Right hindlimb (tissue), 1 donor: ENCODE measurements at regions not wholly inside any gene's neighbourhood (a gene's known extent, or its start where the extent isn't known, plus 50 kb on each side); places are given as distances from the start of the nearest gene placed in this dataset.

Experiments
- DNase-seq: peaks from one replicate; pipeline ENCODE4 v3.0.0-alpha.2; 2018

DNA sequence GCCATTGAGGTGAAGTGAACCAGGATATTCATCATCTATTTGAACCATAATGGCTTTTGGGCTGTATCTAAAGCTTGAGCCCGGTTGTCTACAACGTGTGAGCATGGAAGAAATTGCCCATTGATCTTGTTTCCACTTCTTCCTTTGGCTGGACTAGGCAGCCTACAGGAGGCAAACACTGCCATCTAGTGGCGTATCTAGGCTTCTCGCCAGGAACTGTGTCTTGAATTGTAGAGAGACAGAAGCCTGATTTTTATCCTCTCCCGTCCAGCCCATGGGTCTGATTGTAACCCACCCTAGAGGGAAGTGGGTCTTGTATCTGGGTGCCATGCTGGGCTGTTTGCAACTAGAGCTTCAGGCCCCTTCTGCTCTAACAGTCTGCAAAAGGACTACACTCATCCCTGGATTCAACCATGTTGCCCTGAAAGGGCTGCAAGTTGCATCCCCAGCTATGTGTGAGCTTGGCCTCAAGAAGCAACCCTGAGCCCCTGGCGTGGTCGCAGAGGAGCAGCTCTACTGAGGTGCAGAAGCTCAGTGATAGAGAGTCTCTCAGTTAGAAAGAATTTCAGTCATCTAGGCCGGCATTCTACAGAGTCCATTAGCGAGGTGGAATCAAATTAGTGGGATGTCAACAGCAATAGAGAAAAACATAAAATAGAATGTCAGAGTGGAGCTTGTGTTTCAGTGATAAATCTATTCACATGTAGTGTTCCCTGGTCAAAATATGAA, 170.2 kb upstream of the UMPS start:
- peak; percentile 76 for DNase-seq

GRCh38 chr3:124560666-124561215, 169.5 kb upstream of the UMPS start:
- DNase-seq: no peak

- no peak for DNase-seq
Observed at GRCh38 chr3:124562769-124563168, 167.5 kb upstream of the UMPS start.

- no peak for DNase-seq
Observed at GRCh38 chr3:124563376-124563775, 166.9 kb upstream of the UMPS start.

DNA sequence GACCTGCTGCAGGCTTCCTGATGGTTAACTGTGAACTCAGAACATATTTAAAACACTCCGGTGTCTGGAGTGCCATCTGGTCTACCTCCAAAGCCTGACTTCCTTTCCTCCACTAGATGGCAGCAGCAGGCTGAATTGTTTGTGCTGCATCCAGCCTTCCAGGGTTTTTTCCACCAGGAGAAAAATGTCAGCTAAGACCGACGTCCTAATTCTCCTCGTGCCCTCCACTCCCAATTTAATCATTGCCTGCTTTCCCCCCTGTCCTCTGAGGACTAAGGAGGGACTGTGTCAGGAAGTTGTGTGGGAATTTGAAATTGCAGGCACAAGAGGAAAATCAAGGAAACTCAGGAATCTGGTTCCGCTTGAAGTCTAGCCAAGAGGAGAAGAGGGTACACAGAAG, 165.2 kb upstream of the UMPS start:
- peak; percentile 84 for DNase-seq

DNA sequence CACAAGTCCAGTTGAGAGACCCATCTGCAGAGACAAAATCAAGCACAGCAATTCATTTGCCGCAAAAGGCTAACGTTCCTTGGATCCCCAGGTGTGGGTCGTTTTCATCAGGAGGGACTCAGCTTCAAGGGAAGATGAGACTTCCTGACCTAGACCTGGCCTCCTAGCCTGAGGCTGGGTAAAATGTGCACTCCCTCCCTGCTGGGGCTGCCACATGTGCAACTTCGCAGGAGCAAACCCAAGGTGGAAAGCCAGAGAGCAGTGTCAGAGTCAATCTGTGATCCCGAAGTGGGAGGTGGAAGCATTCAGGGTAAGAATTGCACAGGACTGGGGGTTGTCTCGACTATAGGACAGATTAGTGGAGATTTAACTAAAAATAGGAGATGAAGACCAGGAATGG, 164.7 kb upstream of the UMPS start:
- DNase-seq: no peak

- no peak for DNase-seq
Observed at GRCh38 chr3:124566701-124567100, 163.6 kb upstream of the UMPS start.

- DNase-seq: no peak
Observed at GRCh38 chr3:124567179-124567578, 163.1 kb upstream of the UMPS start.

DNA sequence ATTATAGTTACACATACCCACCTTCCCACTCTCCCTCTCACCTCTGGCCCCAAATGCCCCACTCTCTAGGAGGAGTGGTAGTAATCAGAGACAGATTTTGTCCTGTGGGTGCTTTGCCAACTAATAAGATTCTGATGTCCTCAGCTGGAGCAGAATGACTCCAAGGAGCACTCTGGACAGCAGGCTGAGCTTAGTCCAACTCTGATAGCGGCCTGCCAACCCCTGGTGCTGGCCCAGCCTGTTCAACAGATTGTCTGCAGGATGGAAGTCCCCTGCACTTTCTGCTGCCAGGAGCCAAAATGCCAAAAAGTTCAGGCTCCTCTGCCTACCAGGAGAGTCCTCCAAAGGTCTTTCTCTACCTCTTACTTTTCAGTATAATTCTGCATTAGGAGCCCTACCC, 160.5 kb upstream of the UMPS start:
- DNase-seq: no peak

- DNase-seq: no peak
Observed at GRCh38 chr3:124570232-124570631, 160.0 kb upstream of the UMPS start.

- DNase-seq: no peak
Observed at GRCh38 chr3:124572851-124573405, 157.3 kb upstream of the UMPS start.

DNA sequence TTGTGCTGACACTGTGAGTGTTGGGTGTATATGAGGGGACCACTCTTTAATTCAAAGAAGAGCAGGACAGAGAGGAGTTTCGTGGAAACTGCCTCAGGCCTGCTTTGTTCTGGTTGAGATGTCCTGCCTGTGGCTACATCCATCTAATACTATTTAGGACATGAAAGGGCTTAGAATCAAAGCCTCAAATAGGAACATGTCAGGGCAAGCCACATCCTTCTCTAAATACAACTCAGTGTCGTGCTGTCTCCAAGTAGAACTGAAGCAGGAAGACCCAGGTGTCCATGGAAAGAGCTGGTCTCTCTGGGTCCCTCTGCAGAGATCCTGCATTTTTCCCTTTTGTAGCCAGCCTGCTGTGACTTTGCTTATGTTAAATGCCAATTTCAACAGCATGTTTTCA, 156.2 kb upstream of the UMPS start:
- DNase-seq: no peak

- no peak for DNase-seq
Observed at GRCh38 chr3:124576565-124577493, 153.4 kb upstream of the UMPS start.

GRCh38 chr3:124577494-124578167, 152.6 kb upstream of the UMPS start:
- no peak for DNase-seq

DNA sequence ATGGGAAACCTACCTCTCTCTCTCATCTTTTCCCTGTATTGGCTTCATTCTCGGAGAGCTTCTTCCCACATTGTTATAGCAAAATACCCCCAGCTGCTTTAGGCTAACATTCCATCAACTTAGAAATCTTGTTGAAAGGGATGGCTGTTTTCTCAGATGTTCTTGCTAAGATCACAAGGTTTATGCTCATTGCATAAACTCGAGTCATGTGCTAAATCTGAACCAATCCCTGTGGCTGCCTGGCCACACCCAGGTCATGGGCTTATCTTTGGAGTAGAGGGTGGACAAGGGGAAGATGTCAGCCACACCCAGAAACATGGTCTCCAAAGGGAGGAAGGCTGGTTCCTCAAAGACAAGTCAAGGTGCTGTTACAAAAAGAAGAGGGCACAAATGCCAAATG, 150.6 kb upstream of the UMPS start:
- no peak for DNase-seq

DNA sequence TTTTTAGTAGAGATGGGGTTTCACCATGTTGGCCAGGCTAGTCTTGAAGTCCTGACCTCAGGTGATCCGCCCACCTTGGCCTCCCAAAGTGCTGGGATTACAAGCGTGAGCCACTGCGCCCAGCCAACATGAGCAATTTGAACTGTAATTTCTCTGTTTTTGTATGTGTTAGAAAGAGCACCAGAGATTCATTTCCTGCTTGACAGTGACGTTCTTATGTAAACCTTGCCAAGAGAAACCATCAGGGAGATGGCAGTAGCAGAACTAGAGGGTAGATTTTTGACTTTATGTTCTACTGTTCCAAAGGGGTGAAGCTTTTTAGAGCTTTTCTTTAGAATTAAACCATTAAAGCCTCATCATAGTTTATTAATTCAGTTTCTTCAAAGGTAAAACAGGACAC, 148.1 kb upstream of the UMPS start:
- DNase-seq: no peak

GRCh38 chr3:124582621-124583395, 147.4 kb upstream of the UMPS start:
- DNase-seq: no peak

DNA sequence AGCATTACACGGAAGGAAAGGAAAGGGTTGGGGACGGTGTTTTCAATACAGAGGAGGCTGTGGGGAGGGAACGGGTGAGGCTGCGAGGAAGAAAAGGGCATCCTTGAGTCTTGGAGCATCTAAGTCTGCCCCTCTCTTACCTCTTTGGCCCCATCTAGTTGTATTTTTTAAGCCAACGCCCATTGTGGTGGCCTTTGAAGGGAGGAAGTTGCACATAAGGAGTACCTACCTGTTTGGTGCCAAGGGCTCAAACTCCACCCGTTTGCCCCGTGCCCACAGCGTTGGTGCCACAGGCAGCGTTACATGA, 146.1 kb upstream of the UMPS start:
- DNase-seq: no peak

DNA sequence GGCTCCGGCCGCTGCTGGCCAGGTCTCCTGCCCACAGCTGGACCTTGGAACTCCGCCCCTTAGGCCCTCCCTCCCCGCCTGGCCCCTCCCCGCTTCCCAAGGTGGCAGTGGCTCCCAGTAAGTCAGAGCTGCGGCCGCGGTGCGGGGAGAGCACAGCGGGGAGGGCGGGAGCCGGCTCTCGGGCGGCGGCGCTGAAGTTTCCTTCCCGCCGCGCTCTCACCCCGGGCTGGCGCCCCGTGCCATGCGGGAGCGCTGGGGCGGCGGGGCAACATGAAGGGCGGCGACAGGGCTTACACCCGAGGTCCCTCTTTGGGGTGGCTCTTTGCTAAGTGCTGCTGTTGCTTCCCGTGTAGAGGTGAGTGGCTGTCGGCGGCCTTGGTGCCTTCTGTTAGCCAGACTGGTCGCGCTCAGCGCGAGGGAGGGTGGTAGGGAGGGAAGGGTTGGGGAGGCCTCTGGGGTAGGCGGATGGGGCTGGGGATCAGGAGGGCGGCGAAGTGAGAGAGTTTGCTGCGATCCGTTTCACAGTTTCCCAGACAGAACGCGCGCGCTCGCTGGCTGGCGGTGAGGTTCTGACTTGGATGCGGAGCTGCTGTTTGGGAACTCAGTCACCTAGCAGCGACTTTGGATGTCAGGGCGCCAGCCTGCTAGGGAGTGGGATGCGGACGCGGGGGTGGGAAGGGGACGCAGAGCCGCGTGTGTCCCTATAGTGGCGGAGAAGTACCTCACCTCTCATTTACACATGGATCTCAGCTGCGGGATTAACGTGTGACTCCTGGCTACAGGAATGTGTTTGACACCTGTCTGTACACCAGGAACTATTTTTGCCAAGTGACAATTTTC, 145.5 kb upstream of the UMPS start:
- peak; percentile 75 for DNase-seq

DNA sequence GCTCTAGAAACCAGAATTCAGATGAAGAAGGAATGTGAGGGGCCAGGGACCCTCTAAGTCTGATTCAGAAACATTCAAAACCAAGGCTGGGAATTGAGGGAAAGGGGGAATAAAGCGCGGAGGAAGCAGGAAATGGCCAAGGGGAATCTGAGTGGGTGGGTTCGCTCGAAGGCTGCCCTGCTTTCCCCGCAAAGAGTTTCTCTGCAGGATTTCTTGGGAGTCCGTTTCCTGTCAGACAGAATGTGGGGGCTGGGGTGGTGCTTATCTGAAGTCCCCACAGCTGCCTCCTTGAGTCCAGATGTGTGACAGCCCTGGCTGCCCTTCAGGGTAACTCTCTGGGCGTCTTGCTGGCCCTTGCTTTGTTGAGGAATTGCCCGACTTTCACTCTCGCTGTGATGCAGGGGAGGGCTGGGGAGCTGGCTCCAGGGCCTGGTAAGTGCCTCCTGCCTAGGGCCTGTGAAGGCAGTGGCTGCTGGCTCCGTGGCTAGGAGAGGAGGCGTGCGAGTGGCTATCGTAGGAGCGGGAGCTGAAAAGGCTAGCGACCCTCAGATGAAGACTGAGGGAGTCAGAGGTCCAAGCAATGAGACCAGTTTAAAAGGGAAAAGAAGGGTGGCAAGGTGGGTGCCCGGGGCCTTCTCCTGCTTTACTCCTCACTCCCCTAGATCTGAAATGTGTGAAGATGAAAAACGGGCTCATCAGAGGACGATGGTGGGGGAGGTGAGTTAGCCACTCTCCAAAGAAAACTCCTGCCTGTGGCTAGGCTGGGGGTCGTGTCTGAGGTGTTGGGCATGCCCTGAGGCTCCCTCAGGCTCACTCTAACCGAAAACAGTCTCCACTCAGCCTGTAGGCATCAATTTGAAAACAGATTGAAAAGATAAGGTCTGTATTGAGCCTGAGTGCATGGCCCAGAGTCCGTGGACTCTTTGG, 143.9 kb upstream of the UMPS start:
- no peak for DNase-seq
